IMR-90 (cell line): ENCODE measurements at regions not wholly inside any gene's neighbourhood (a gene's known extent, or its start where the extent isn't known, plus 50 kb on each side); places are given as distances from the start of the nearest gene placed in this dataset. TPM values are rescaled to one million over a fixed set of nuclear protein-coding genes. Genes with fewer than 3 reads are reported as not detected.

Source experiments
- microRNA-seq, 2 experiments: library from miRNA; stranded (forward) in 1 of 2; unstranded in 1 of 2; fragments of 10-50 nt in 1 of 2; fragments of <30 nt in 1 of 2; gene quantifications in 1 of 2; microRNA quantifications in 1 of 2; one replicate each; pipeline versions ENCODE3 to v1.1.0; 2013 to 2020; ENCODE audit not compliant: insufficient read depth in 1 of 2, insufficient read length in 1 of 2, unreplicated experiment in 1 of 2
- small RNA-seq, 5 experiments: library from RNA; depleted of rRNA; stranded (forward); fragments of <200 nt; gene quantifications; one replicate each; pipeline ENCODE3, GENCODE V24; 2012

Small RNAs in the stretch of these regions (microRNA-seq; reads per million reads assigned to microRNA genes)
- not detected for gene HMGN2P13 (ENCODE audit: insufficient read depth, insufficient read length)

Small RNAs in the stretch of these regions (small RNA-seq; reads per million reads assigned to genes)
- 0 reads per million in 5 experiments for gene HMGN2P13
